GM23338 (cell line): ENCODE measurements at regions not wholly inside any gene's neighbourhood (a gene's known extent, or its start where the extent isn't known, plus 50 kb on each side); places are given as distances from the start of the nearest gene placed in this dataset.

ENCODE experiments used
- CREB1 ChIP-seq: fragments of 250-450 bp; sonication (Bioruptor Pico); IDR thresholded peaks from 2 replicates; pipeline ENCODE4 v1.5.0; 2020; ENCODE audit warnings: low read depth, mild to moderate bottlenecking, moderate library complexity
- EZH2 ChIP-seq: fragments of 200-600 bp; sonication (generic); IDR thresholded peaks from one replicate; pipeline ENCODE4 v1.8.0; 2017; ENCODE audit warnings: antibody characterized with exemption, mild to moderate bottlenecking, low read depth; ENCODE audit not compliant: unreplicated experiment
- EZH2phosphoT487 ChIP-seq: fragments of 200-600 bp; sonication (generic); IDR thresholded peaks from one replicate; pipeline ENCODE4 v1.8.1; 2018; ENCODE audit warnings: antibody characterized with exemption; ENCODE audit not compliant: unreplicated experiment
- JUNB ChIP-seq: IDR thresholded peaks from one replicate; pipeline ENCODE4 v1.6.1; 2016; ENCODE audit warnings: antibody characterized with exemption; ENCODE audit not compliant: unreplicated experiment
- POLR2AphosphoS5 ChIP-seq: IDR thresholded peaks from 2 replicates; pipeline ENCODE4 v1.6.1; 2016; ENCODE audit warnings: antibody characterized with exemption, low read depth
- STAT1 ChIP-seq: IDR thresholded peaks from one replicate; pipeline ENCODE4 v1.6.1; 2016; ENCODE audit warnings: antibody characterized with exemption; ENCODE audit not compliant: unreplicated experiment
- ZNF331 ChIP-seq: fragments of 250-450 bp; sonication (Bioruptor Pico); IDR thresholded peaks from 2 replicates; pipeline ENCODE4 v1.5.0; 2020; ENCODE audit warnings: low read depth, mild to moderate bottlenecking, moderate library complexity
- TF ChIP-seq, protein P1 (sequence below), 2 experiments: fragments of 200-600 bp in 1 of 2; sonication (generic) in 1 of 2; conservative IDR thresholded peaks; 2 replicates each; pipeline versions ENCODE4 v1.5.1 to v1.6.1; 2016 to 2017; ENCODE audit warnings: antibody characterized with exemption in 2 of 2, low read depth in 2 of 2, mild to moderate bottlenecking in 2 of 2, moderate library complexity in 1 of 2
- TF ChIP-seq, protein P2 (sequence below): IDR thresholded peaks from one replicate; pipeline ENCODE4 v1.6.1; 2018; ENCODE audit warnings: antibody characterized with exemption; ENCODE audit not compliant: unreplicated experiment

DNA sequence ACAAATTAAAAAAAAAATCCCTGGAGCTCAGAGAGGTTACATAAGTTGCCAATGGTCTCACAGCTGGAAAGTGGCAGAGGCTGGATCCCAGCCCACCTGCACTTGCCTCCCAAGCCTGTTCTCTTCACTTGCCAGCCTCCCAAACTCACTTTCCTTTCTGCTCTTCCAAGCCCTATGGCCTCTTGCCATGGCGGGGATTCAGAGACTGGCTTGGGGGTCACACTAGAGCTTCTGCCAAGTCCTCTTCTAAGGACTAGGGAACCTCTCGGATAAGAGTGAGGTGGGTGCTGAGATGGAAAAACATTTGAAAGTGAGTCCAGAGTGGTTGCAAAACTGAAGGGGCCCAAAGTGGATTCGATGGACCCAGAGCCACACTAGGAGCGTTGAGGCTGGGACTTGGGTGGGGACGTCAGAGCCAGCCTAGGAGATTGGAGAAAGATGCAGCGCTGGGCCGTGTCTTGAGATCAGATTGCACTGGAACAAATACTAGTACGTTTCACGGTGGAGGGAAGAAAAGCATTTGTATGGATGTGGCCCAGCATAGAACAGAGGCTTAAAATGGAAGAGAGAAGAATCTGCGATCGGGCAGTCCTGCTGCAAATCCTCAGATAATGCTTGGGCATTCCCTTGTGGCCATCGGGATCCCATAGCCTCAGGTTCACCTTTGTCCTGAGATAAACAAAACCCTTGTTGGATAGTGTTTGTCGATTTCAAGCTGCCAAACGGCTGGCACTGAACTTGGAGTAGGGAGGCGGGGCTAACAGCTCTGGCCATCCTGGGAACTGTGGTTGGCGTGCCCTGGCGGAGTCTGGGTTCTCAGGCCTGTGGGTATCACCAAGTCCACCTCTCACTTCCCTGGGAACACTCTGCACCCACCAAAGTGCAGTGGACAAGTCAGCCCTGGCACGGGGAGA lies 84.8 kb downstream of the ING1 start:
- TF ChIP-seq, protein P1, sequence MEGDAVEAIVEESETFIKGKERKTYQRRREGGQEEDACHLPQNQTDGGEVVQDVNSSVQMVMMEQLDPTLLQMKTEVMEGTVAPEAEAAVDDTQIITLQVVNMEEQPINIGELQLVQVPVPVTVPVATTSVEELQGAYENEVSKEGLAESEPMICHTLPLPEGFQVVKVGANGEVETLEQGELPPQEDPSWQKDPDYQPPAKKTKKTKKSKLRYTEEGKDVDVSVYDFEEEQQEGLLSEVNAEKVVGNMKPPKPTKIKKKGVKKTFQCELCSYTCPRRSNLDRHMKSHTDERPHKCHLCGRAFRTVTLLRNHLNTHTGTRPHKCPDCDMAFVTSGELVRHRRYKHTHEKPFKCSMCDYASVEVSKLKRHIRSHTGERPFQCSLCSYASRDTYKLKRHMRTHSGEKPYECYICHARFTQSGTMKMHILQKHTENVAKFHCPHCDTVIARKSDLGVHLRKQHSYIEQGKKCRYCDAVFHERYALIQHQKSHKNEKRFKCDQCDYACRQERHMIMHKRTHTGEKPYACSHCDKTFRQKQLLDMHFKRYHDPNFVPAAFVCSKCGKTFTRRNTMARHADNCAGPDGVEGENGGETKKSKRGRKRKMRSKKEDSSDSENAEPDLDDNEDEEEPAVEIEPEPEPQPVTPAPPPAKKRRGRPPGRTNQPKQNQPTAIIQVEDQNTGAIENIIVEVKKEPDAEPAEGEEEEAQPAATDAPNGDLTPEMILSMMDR (conservative IDR thresholded peaks at IDR 0.05; ENCODE audit: low read depth in 2 of 2), result no peak
- TF ChIP-seq EZH2 (no peak), POLR2AphosphoS5 (no peak), EZH2phosphoT487 (no peak), CREB1 (no peak), JUNB (no peak), STAT1 (no peak), ZNF331 (CRISPR knock-in tag) (no peak)
- TF ChIP-seq, protein P2, sequence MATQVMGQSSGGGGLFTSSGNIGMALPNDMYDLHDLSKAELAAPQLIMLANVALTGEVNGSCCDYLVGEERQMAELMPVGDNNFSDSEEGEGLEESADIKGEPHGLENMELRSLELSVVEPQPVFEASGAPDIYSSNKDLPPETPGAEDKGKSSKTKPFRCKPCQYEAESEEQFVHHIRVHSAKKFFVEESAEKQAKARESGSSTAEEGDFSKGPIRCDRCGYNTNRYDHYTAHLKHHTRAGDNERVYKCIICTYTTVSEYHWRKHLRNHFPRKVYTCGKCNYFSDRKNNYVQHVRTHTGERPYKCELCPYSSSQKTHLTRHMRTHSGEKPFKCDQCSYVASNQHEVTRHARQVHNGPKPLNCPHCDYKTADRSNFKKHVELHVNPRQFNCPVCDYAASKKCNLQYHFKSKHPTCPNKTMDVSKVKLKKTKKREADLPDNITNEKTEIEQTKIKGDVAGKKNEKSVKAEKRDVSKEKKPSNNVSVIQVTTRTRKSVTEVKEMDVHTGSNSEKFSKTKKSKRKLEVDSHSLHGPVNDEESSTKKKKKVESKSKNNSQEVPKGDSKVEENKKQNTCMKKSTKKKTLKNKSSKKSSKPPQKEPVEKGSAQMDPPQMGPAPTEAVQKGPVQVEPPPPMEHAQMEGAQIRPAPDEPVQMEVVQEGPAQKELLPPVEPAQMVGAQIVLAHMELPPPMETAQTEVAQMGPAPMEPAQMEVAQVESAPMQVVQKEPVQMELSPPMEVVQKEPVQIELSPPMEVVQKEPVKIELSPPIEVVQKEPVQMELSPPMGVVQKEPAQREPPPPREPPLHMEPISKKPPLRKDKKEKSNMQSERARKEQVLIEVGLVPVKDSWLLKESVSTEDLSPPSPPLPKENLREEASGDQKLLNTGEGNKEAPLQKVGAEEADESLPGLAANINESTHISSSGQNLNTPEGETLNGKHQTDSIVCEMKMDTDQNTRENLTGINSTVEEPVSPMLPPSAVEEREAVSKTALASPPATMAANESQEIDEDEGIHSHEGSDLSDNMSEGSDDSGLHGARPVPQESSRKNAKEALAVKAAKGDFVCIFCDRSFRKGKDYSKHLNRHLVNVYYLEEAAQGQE, result no peak
